Panc1 (cell line): ENCODE measurements at regions not wholly inside any gene's neighbourhood (a gene's known extent, or its start where the extent isn't known, plus 50 kb on each side); places are given as distances from the start of the nearest gene placed in this dataset.

Experiments used
- ATAC-seq: fragments of 200-7000 bp; cut with Tn5 transposase; 2 replicates; pipeline ENCODE4 v1.9.1; 2020; ENCODE audit warnings: mild to moderate bottlenecking, moderate library complexity
- BruUV-seq: library from RNA; stranded (reverse); fragments of 400-500 nt; replicated peaks from 2 replicates; lab custom pipeline; 2021; lab: Mats Ljungman, UMichigan
- CTCF ChIA-PET: fragments of 300-600 bp; sonication (Branson Sonifier 250); formaldehyde crosslinking; loops from one replicate; lab custom pipeline; 2022; ENCODE audit warnings: antibody characterized with exemption; lab: Charles Lee
- POLR2A ChIA-PET: fragments of 300-600 bp; sonication (Branson Sonifier 250); formaldehyde crosslinking; loops from one replicate; lab custom pipeline; 2022; ENCODE audit warnings: antibody characterized with exemption; lab: Charles Lee
- DNase-seq: peaks from one replicate; pipeline ENCODE4 v3.0.0-alpha.2; 2010; ENCODE audit warnings: low read depth, low spot score
- H3K27ac ChIP-seq: 2 replicates; pipeline ENCODE4 v1.5.1; 2011; ENCODE audit warnings: mild to moderate bottlenecking, low read length, inconsistent platforms
- H3K27me3 ChIP-seq: fragments of 200-500 bp; sonication (Bioruptor generic); 2 replicates; pipeline ENCODE4 v1.6.0; 2014; ENCODE audit warnings: low read length, inconsistent platforms; ENCODE audit not compliant: control insufficient read depth, insufficient read depth
- H3K36me3 ChIP-seq: fragments of 200-500 bp; sonication (Bioruptor generic); 2 replicates; pipeline ENCODE4 v1.5.1; 2014; ENCODE audit warnings: inconsistent platforms, mild to moderate bottlenecking, low read length, moderate library complexity; ENCODE audit not compliant: control insufficient read depth, insufficient read depth
- H3K4me1 ChIP-seq: 2 replicates; pipeline ENCODE4 v1.5.1; 2011; ENCODE audit warnings: inconsistent platforms, mild to moderate bottlenecking, low read length, moderate library complexity; ENCODE audit not compliant: control insufficient read depth, insufficient read depth
- H3K4me3 ChIP-seq, 2 experiments: 2 replicates each; pipeline ENCODE4 v1.5.1; 2011 to 2012; ENCODE audit warnings: low read depth in 2 of 2, low read length in 2 of 2, mild to moderate bottlenecking in 2 of 2, inconsistent platforms in 1 of 2, moderate library complexity in 1 of 2
- H3K9me3 ChIP-seq: fragments of 200-500 bp; sonication (Bioruptor generic); 2 replicates; pipeline ENCODE4 v1.5.1; 2014; ENCODE audit warnings: low read depth, mild to moderate bottlenecking, inconsistent platforms, low read length, moderate library complexity; ENCODE audit not compliant: control insufficient read depth, insufficient read depth
- POLR2AphosphoS5 ChIP-seq: IDR thresholded peaks from 2 replicates; pipeline ENCODE4 v1.6.1; 2012; ENCODE audit warnings: mild to moderate bottlenecking, low read depth, low read length, moderate library complexity
- REST ChIP-seq, 2 experiments: IDR thresholded peaks; 2 replicates each; pipeline ENCODE4 v1.6.1; 2011 to 2012; ENCODE audit warnings: low read depth in 2 of 2, control low read depth in 1 of 2, low read length in 1 of 2, mild to moderate bottlenecking in 1 of 2, moderate library complexity in 1 of 2; ENCODE audit not compliant: insufficient read depth in 1 of 2
- SIN3A ChIP-seq: IDR thresholded peaks from 2 replicates; pipeline ENCODE4 v1.6.1; 2012; ENCODE audit warnings: low read depth, mild to moderate bottlenecking, low read length, moderate library complexity, borderline replicate concordance; ENCODE audit not compliant: insufficient read depth
- TCF7L2 ChIP-seq: IDR thresholded peaks from 2 replicates; pipeline ENCODE4 v1.6.1; 2011; ENCODE audit warnings: mild to moderate bottlenecking, low read depth, low read length, inconsistent platforms
- in situ Hi-C: cut with HindIII; loops from 2 replicates; pipeline ENCODE4 v1.10.0; 2016; ENCODE audit warnings: low sequenced_read_pairs, low pct_unique_long_range_greater_than_20kb
- intact Hi-C: fragments of 100-400 bp; cut with micrococcal nuclease; formaldehyde crosslinking; loops from one replicate; pipeline ENCODE4 v1.10.0; 2022; ENCODE audit not compliant: unreplicated experiment

- H3K27ac ChIP-seq: no peak overlapping the region
- ChIA-PET CTCF (no interaction called here), POLR2A (no interaction called here)
- no peaks in the 10 kb centered on the region for H3K36me3 ChIP-seq
- peaks cover 7% of the 10 kb centered on the region; the same call in 1 of the 2 replicates for H3K4me1 ChIP-seq
- H3K27me3 ChIP-seq: no peaks in the 10 kb centered on the region
- H3K4me3 ChIP-seq: no peak overlapping the region
- in situ Hi-C loops: no loop called here
- no peak for ATAC-seq
- DNase-seq: no peak
- peaks cover 10% of the 10 kb centered on the region for H3K9me3 ChIP-seq
- no TSS peak for BruUV-seq
- intact Hi-C loops: no loop called here
- no peak for TF ChIP-seq TCF7L2
- TF ChIP-seq SIN3A: no peak
- TF ChIP-seq REST (IDR thresholded peaks at IDR 0.05; ENCODE audit: insufficient read depth in 1 of 2, low read depth in 2 of 2, low read length in 1 of 2): no peak
Measured at GRCh38 chr5:38613490-38613889, 57.0 kb upstream of the LIFR start.

- Histone ChIP-seq H3K4me3 (no peak overlapping the region), H3K9me3 (peaks cover 16% of the 10 kb centered on the region), H3K36me3 (no peaks in the 10 kb centered on the region), H3K27me3 (no peaks in the 10 kb centered on the region), H3K4me1 (peaks cover 7% of the 10 kb centered on the region; the same call in 1 of the 2 replicates), H3K27ac (no peak overlapping the region)
- DNase-seq: no peak
- intact Hi-C loops: no loop called here
- ChIA-PET CTCF (interaction anchor here (0.5 kb wide), 1 partner anchor 195 kb away, joined by 3 read pairs; no protein-coding TSS in a partner anchor), POLR2A (no interaction called here)
- ATAC-seq: no peak
- BruUV-seq: no TSS peak
- TF ChIP-seq TCF7L2 (no peak), POLR2AphosphoS5 (no peak), SIN3A (no peak), REST (IDR thresholded peaks at IDR 0.05; ENCODE audit: insufficient read depth in 1 of 2, low read depth in 2 of 2, low read length in 1 of 2) (no peak)
- in situ Hi-C loops: no loop called here
Measured at GRCh38 chr5:38613992-38614836, 57.8 kb upstream of the LIFR start.
